A673 (cell line): ENCODE measurements at regions not wholly inside any gene's neighbourhood (a gene's known extent, or its start where the extent isn't known, plus 50 kb on each side); places are given as distances from the start of the nearest gene placed in this dataset.

ENCODE experiments used
- BruUV-seq: library from RNA; stranded (reverse); fragments of 400-500 nt; replicated peaks from 2 replicates; lab custom pipeline; 2021; lab: Mats Ljungman, UMichigan
- CTCF ChIA-PET: fragments of 300-600 bp; sonication (Branson Sonifier 250); formaldehyde crosslinking; loops from one replicate; lab custom pipeline; 2022; ENCODE audit warnings: antibody characterized with exemption; lab: Charles Lee
- POLR2A ChIA-PET: fragments of 300-600 bp; sonication (Branson Sonifier 250); formaldehyde crosslinking; loops from one replicate; lab custom pipeline; 2022; ENCODE audit warnings: antibody characterized with exemption; ENCODE audit not compliant: low non-redundant PET; lab: Charles Lee
- DNase-seq: peaks from one replicate; pipeline ENCODE4 v3.0.0-alpha.2; 2015; ENCODE audit warnings: low spot score
- H3K27ac ChIP-seq: fragments of 200-600 bp; sonication (generic); 2 replicates; pipeline ENCODE4 v1.5.1; 2016; ENCODE audit warnings: mixed run types, low read depth, mild to moderate bottlenecking, mixed read lengths, antibody characterized with exemption, low read length; ENCODE audit not compliant: poor library complexity, severe bottlenecking
- H3K27me3 ChIP-seq: fragments of 200-600 bp; sonication (generic); replicated peaks from 2 replicates; pipeline ENCODE4 v1.6.1; 2017; ENCODE audit warnings: mixed run types, low read depth, mild to moderate bottlenecking, mixed read lengths, antibody characterized with exemption, low read length; ENCODE audit not compliant: insufficient read depth, poor library complexity
- H3K36me3 ChIP-seq: fragments of 200-600 bp; sonication (generic); 2 replicates; pipeline ENCODE4 v1.6.1; 2016; ENCODE audit warnings: mixed run types, mild to moderate bottlenecking, mixed read lengths, antibody characterized with exemption, low read length; ENCODE audit not compliant: insufficient read depth, poor library complexity, severe bottlenecking
- H3K4me1 ChIP-seq: fragments of 200-600 bp; sonication (generic); 2 replicates; pipeline ENCODE4 v1.6.1; 2017; ENCODE audit warnings: mixed run types, mild to moderate bottlenecking, mixed read lengths, antibody characterized with exemption, low read length; ENCODE audit not compliant: insufficient read depth, poor library complexity, severe bottlenecking
- H3K4me3 ChIP-seq: fragments of 200-600 bp; sonication (generic); 2 replicates; pipeline ENCODE4 v1.5.1; 2016; ENCODE audit warnings: low read depth, mixed run types, mild to moderate bottlenecking, mixed read lengths, low read length; ENCODE audit not compliant: poor library complexity, severe bottlenecking
- H3K9me3 ChIP-seq: fragments of 200-600 bp; sonication (generic); 2 replicates; pipeline ENCODE4 v1.6.1; 2016; ENCODE audit warnings: mixed run types, low read depth, mild to moderate bottlenecking, mixed read lengths, antibody characterized with exemption, low read length; ENCODE audit not compliant: poor library complexity, severe bottlenecking
- CTCF ChIP-seq: fragments of 300-800, 200-600 bp; sonication (generic); conservative IDR thresholded peaks from 2 replicates; pipeline ENCODE4 v1.5.1; 2017; ENCODE audit warnings: low read depth, mild to moderate bottlenecking, antibody characterized with exemption, low read length, moderate library complexity, mixed read lengths
- EZH2 ChIP-seq: fragments of 200-600 bp; sonication (generic); IDR thresholded peaks from 2 replicates; pipeline ENCODE4 v1.6.1; 2017; ENCODE audit warnings: borderline replicate concordance, low read depth, mild to moderate bottlenecking, mixed read lengths, antibody characterized with exemption, low read length; ENCODE audit not compliant: poor library complexity, severe bottlenecking
- intact Hi-C: fragments of 100-400 bp; cut with micrococcal nuclease; formaldehyde crosslinking; loops from one replicate; pipeline ENCODE4 v1.10.0; 2022; ENCODE audit not compliant: unreplicated experiment

- no peak overlapping the region for H3K4me3 ChIP-seq
- no peaks in the 10 kb centered on the region for H3K27me3 ChIP-seq
- H3K4me1 ChIP-seq = no peaks in the 10 kb centered on the region
- no peaks in the 10 kb centered on the region for H3K36me3 ChIP-seq
- intact Hi-C loops = no loop called here
- POLR2A ChIA-PET = no interaction called here
- CTCF ChIA-PET = no interaction called here
- H3K9me3 ChIP-seq = no peaks in the 10 kb centered on the region
- no peak for DNase-seq
- no peak overlapping the region for H3K27ac ChIP-seq
- no TSS peak for BruUV-seq
- no peak for TF ChIP-seq EZH2
- TF ChIP-seq CTCF = no peak
Observed at GRCh38 chr20:40188319-40188718, 500.7 kb downstream of the MAFB start.

GRCh38 chr20:40186826-40187225 is 502.2 kb downstream of the MAFB start:
- no peak overlapping the region for H3K4me3 ChIP-seq
- H3K36me3 ChIP-seq = no peaks in the 10 kb centered on the region
- TF ChIP-seq EZH2 (no peak), CTCF (no peak)
- intact Hi-C loops = no loop called here
- no peaks in the 10 kb centered on the region for H3K9me3 ChIP-seq
- no peak overlapping the region for H3K27ac ChIP-seq
- DNase-seq = no peak
- no peaks in the 10 kb centered on the region for H3K27me3 ChIP-seq
- no TSS peak for BruUV-seq
- POLR2A ChIA-PET = no interaction called here
- CTCF ChIA-PET = no interaction called here
- no peaks in the 10 kb centered on the region for H3K4me1 ChIP-seq

DNA sequence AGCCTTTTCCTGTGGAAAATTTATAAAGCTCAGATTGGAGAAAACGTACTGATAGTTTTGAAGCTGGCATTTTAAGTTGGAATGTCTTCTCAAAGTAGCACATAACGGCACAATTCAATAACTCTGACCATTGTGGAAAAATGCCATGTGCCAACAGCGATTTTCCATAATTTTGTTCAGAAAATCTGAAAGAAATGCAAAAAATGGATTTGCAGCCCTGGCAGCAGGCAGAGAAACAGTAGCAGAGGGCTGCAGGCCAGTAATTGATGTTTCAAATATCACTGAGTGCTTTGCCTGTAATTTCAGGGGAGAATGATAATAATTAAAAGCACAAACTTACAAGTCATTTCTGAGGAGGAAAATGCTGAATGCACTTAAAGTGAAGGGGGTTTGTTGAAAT is 507.4 kb downstream of the MAFB start:
- Histone ChIP-seq H3K9me3 (no peaks in the 10 kb centered on the region), H3K4me3 (no peak overlapping the region), H3K27me3 (no peaks in the 10 kb centered on the region), H3K36me3 (no peaks in the 10 kb centered on the region), H3K4me1 (no peaks in the 10 kb centered on the region), H3K27ac (no peak overlapping the region)
- intact Hi-C loops = no loop called here
- ChIA-PET CTCF (no interaction called here), POLR2A (no interaction called here)
- BruUV-seq = no TSS peak
- TF ChIP-seq EZH2 (no peak), CTCF (no peak)
- no peak for DNase-seq
